HepG2 (cell line): ENCODE measurements at regions not wholly inside any gene's neighbourhood (a gene's known extent, or its start where the extent isn't known, plus 50 kb on each side); places are given as distances from the start of the nearest gene placed in this dataset.

Experiments
- AKAP8 ChIP-seq: sonication (generic); formaldehyde crosslinking; IDR thresholded peaks from 2 replicates; pipeline ENCODE4 v1.5.1; 2020; ENCODE audit warnings: mild to moderate bottlenecking, missing genetic modification reagents
- CEBPG ChIP-seq: IDR thresholded peaks from 2 replicates; pipeline ENCODE4 v1.6.1; 2016
- DNMT3B ChIP-seq: conservative IDR thresholded peaks from 2 replicates; pipeline ENCODE4 v1.6.1; 2016; ENCODE audit warnings: missing biosample characterization, control low read depth
- EHMT2 ChIP-seq: fragments of 200-600 bp; sonication (generic); IDR thresholded peaks from 2 replicates; pipeline ENCODE4 v1.7.0; 2017; ENCODE audit warnings: antibody characterized with exemption, low read depth, low read length, borderline replicate concordance
- HDAC2 ChIP-seq: sonication (generic); formaldehyde crosslinking; IDR thresholded peaks from 2 replicates; pipeline ENCODE4 v1.4.0; 2020; ENCODE audit warnings: missing genetic modification reagents
- HDAC6 ChIP-seq: fragments of 200-600 bp; sonication (generic); IDR thresholded peaks from 2 replicates; pipeline ENCODE4 v1.7.0; 2017; ENCODE audit warnings: mild to moderate bottlenecking, antibody characterized with exemption, low read length, low read depth
- HNRNPLL ChIP-seq: fragments of 200-400 bp; formaldehyde crosslinking; IDR thresholded peaks from 2 replicates; pipeline ENCODE4 v1.6.1; 2017; ENCODE audit warnings: mild to moderate bottlenecking, low read depth, low read length; ENCODE audit not compliant: poor library complexity, severe bottlenecking
- ISL2 ChIP-seq: sonication (generic); formaldehyde crosslinking; IDR thresholded peaks from 2 replicates; pipeline ENCODE4 v1.5.0; 2020; ENCODE audit warnings: missing genetic modification reagents
- MZF1 ChIP-seq: sonication (generic); formaldehyde crosslinking; IDR thresholded peaks from 2 replicates; pipeline ENCODE4 v1.8.1; 2023; ENCODE audit warnings: mild to moderate bottlenecking, missing genetic modification reagents, borderline replicate concordance
- NFKB2 ChIP-seq: sonication (generic); formaldehyde crosslinking; IDR thresholded peaks from 2 replicates; pipeline ENCODE4 v1.4.0; 2020; ENCODE audit warnings: missing genetic modification reagents, borderline replicate concordance
- NKX3-1 ChIP-seq: sonication (generic); formaldehyde crosslinking; IDR thresholded peaks from 2 replicates; pipeline ENCODE4 v1.5.0; 2020; ENCODE audit warnings: missing genetic modification reagents
- PRMT3 ChIP-seq: sonication (generic); formaldehyde crosslinking; IDR thresholded peaks from 2 replicates; pipeline ENCODE4 v1.8.1; 2022; ENCODE audit warnings: low read depth, mild to moderate bottlenecking, moderate library complexity, missing genetic modification reagents, borderline replicate concordance
- RFX5 ChIP-seq: IDR thresholded peaks from 2 replicates; pipeline ENCODE4 v1.6.1; 2011; ENCODE audit warnings: low read depth, low read length, improper control_type of control experiment
- SMARCC2 ChIP-seq: fragments of 450-650 bp; IDR thresholded peaks from 2 replicates; pipeline ENCODE4 v1.6.1; 2017; ENCODE audit warnings: antibody characterized with exemption, mild to moderate bottlenecking
- SRSF1 ChIP-seq: fragments of 200-400 bp; formaldehyde crosslinking; optimal IDR thresholded peaks from 2 replicates; pipeline ENCODE3; 2017; ENCODE audit warnings: mild to moderate bottlenecking, low read depth, low read length, moderate library complexity
- YEATS4 ChIP-seq: sonication (generic); formaldehyde crosslinking; IDR thresholded peaks from 2 replicates; pipeline ENCODE4 v1.4.0; 2020; ENCODE audit warnings: missing genetic modification reagents, borderline replicate concordance
- ZBTB10 ChIP-seq: sonication (generic); formaldehyde crosslinking; IDR thresholded peaks from 2 replicates; pipeline ENCODE4 v1.4.0; 2020; ENCODE audit warnings: missing genetic modification reagents, borderline replicate concordance
- ZNF160 ChIP-seq: sonication (generic); formaldehyde crosslinking; IDR thresholded peaks from 2 replicates; pipeline ENCODE4 v1.8.0; 2022; ENCODE audit warnings: mild to moderate bottlenecking, inconsistent platforms, missing genetic modification reagents
- ZNF264 ChIP-seq: sonication (generic); formaldehyde crosslinking; IDR thresholded peaks from 2 replicates; pipeline ENCODE4 v1.4.0; 2020; ENCODE audit warnings: missing genetic modification reagents
- ZNF282 ChIP-seq: fragments of 450-650 bp; IDR thresholded peaks from 2 replicates; pipeline ENCODE4 v1.6.1; 2018; ENCODE audit not compliant: partially characterized antibody
- ZNF800 ChIP-seq: sonication (generic); formaldehyde crosslinking; IDR thresholded peaks from 2 replicates; pipeline ENCODE4 v1.4.0; 2020; ENCODE audit warnings: missing genetic modification reagents
- TF ChIP-seq, protein P1 (sequence below): sonication (generic); formaldehyde crosslinking; IDR thresholded peaks from 2 replicates; pipeline ENCODE4 v1.4.0; 2020; ENCODE audit warnings: missing genetic modification reagents
- TF ChIP-seq, protein P2 (sequence below): sonication (generic); formaldehyde crosslinking; IDR thresholded peaks from 2 replicates; pipeline ENCODE4 v1.8.1; 2023; ENCODE audit warnings: missing genetic modification reagents, inconsistent platforms, borderline replicate concordance

- TF ChIP-seq NFKB2 (CRISPR knock-in tag), result no peak
- TF ChIP-seq HDAC6, result no peak
- TF ChIP-seq SMARCC2, result no peak
- TF ChIP-seq AKAP8 (CRISPR knock-in tag), result no peak
- no peak for TF ChIP-seq ZNF800 (CRISPR knock-in tag)
- TF ChIP-seq EHMT2, result peak; percentile 59; the same call in 1 of the 2 replicates
- TF ChIP-seq, protein P1, sequence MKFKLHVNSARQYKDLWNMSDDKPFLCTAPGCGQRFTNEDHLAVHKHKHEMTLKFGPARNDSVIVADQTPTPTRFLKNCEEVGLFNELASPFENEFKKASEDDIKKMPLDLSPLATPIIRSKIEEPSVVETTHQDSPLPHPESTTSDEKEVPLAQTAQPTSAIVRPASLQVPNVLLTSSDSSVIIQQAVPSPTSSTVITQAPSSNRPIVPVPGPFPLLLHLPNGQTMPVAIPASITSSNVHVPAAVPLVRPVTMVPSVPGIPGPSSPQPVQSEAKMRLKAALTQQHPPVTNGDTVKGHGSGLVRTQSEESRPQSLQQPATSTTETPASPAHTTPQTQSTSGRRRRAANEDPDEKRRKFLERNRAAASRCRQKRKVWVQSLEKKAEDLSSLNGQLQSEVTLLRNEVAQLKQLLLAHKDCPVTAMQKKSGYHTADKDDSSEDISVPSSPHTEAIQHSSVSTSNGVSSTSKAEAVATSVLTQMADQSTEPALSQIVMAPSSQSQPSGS (CRISPR knock-in tag), result peak; percentile 44; the same call in 1 of the 2 replicates
- TF ChIP-seq, protein P2, sequence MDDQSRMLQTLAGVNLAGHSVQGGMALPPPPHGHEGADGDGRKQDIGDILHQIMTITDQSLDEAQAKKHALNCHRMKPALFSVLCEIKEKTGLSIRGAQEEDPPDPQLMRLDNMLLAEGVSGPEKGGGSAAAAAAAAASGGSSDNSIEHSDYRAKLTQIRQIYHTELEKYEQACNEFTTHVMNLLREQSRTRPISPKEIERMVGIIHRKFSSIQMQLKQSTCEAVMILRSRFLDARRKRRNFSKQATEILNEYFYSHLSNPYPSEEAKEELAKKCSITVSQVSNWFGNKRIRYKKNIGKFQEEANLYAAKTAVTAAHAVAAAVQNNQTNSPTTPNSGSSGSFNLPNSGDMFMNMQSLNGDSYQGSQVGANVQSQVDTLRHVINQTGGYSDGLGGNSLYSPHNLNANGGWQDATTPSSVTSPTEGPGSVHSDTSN (CRISPR knock-in tag), result no peak
- TF ChIP-seq DNMT3B (CRISPR knock-in tag), result no peak
- no peak for TF ChIP-seq RFX5
- TF ChIP-seq ISL2 (CRISPR knock-in tag), result 0 out of 2 replicates have a peak, but pooled peaks have one; percentile 32
- peak; percentile 50 for TF ChIP-seq HDAC2
- TF ChIP-seq ZNF282, result no peak
- no peak for TF ChIP-seq SRSF1
- TF ChIP-seq MZF1 (CRISPR knock-in tag), result no peak
- TF ChIP-seq YEATS4, result no peak
- no peak for TF ChIP-seq ZNF160 (CRISPR knock-in tag)
- no peak for TF ChIP-seq PRMT3 (CRISPR knock-in tag)
- no peak for TF ChIP-seq ZNF264 (CRISPR knock-in tag)
- TF ChIP-seq HNRNPLL, result no peak
- TF ChIP-seq CEBPG (CRISPR knock-in tag), result no peak
- no peak for TF ChIP-seq NKX3-1 (CRISPR knock-in tag)
- no peak for TF ChIP-seq ZBTB10 (CRISPR knock-in tag)
Measured at GRCh38 chr2:234823877-234824376, 127.9 kb upstream of the SH3BP4 start (continued).
